LNCaP clone FGC (cell line): ENCODE measurements at regions not wholly inside any gene's neighbourhood (a gene's known extent, or its start where the extent isn't known, plus 50 kb on each side); places are given as distances from the start of the nearest gene placed in this dataset.
"Not testable (repeated sequence)": the region's sequence is repeated elsewhere in the genome, so short reads cannot be mapped to it uniquely, and the experiment has no call there.

Source experiments
- DNase-seq: peaks from one replicate; pipeline ENCODE4 v3.0.0-alpha.2; 2011; ENCODE audit warnings: low read depth
- H3K4me3 ChIP-seq: 2 replicates; pipeline ENCODE4 v1.5.1; 2011; ENCODE audit warnings: mild to moderate bottlenecking, low read depth, low read length, control low read depth
- TF ChIP-seq, protein P1 (sequence below): IDR thresholded peaks from 2 replicates; pipeline ENCODE4 v1.5.1; 2012; ENCODE audit warnings: mild to moderate bottlenecking; ENCODE audit not compliant: control insufficient read depth, insufficient read depth; ENCODE audit errors: extremely low read depth

DNA sequence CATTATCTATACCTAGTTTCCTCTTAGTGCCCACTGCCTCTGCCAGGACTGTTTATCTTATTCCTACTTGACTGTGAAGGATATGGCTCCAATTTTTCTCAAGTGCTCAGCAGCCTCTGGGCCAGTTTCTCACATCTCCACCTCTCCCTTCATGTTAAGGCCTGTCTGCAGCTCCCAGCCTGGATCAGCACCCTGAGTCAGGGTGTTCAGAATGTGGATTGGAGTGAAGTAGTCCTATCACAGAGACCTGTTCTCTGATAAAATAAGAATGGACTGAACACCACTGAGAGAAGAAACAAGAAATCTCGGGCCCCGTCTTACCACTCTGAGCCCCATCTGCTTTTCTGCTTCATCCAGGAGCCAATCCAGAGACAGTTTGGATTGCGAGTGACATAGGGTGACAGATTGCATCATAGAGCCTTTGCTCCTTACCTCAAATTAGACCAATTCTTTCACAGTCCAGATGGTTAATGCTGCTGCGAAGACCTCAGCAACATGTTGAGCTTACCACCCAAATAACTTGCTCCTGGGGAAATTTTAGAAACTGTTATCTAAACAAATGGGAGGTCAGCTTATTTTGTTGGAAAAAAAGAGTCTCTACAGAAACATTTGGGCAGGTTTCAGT lies 473.1 kb downstream of the PDZRN4 start:
- TF ChIP-seq, protein P1, sequence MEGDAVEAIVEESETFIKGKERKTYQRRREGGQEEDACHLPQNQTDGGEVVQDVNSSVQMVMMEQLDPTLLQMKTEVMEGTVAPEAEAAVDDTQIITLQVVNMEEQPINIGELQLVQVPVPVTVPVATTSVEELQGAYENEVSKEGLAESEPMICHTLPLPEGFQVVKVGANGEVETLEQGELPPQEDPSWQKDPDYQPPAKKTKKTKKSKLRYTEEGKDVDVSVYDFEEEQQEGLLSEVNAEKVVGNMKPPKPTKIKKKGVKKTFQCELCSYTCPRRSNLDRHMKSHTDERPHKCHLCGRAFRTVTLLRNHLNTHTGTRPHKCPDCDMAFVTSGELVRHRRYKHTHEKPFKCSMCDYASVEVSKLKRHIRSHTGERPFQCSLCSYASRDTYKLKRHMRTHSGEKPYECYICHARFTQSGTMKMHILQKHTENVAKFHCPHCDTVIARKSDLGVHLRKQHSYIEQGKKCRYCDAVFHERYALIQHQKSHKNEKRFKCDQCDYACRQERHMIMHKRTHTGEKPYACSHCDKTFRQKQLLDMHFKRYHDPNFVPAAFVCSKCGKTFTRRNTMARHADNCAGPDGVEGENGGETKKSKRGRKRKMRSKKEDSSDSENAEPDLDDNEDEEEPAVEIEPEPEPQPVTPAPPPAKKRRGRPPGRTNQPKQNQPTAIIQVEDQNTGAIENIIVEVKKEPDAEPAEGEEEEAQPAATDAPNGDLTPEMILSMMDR, result no peak
- DNase-seq, result no peak

DNA sequence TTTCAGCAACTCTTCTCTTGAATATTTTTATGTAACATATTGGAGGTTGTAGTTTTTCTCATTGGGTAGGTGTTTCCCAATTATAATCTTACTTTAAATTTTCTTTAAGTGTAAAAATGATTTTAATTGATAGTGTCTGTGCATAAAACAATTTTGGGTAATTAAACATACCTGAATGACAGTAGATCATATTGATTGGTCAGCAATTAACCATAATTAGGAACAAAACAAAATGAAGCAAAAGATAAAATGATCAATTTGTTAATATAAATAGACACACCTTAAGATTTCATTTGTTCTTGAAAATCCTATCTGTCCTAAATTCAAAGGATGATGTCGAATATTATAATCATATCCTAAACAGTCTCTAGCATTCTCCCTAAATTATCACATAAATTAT lies 468.3 kb downstream of the PDZRN4 start:
- DNase-seq, result no peak
- TF ChIP-seq, protein P1, result no peak
- H3K4me3 ChIP-seq, result no peak overlapping the region

More for the DNA sequence above, 473.1 kb downstream of the PDZRN4 start:
- no peak overlapping the region for H3K4me3 ChIP-seq

DNA sequence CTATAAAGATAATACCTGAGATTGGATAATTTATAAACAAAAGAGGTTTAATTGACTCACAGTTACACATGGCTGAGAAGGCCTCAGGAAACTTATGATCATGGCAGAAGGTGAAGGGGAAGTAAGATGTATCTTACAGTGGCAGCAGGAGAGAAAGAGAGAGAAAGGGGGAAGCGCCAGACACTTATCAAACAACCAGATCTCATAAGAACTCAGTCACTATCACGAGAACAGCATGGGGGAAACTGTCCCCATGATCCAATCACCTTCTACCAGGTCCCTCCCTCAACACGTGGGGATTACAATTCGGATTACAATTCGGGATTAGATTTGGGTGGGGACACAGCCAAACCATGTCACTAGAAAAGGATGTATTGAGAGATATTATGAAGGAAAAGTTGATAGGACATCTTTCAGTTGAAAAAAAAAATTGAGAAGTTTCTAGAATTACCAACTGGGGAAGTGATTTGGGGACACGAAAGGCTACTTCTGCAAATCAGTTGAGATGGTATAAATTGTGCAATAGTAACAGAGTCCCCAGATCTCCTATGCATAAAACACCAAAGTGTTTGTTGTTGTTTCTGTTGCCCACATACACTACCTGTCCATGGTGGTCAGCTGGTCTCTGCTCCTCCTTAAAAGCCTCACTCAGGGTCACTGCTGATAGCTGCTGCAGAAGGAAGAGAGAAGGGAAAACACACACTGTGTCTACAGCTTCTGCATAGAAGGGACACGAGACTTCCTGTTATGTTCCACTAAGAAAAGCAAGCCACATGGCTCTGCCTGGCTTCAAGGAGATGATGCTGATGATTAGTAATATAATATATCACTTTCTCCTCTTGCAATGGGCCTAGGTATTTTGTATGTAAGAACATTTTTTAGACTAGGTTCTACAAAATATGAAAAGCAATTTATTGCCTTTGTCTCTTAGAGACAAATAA lies 465.5 kb downstream of the PDZRN4 start:
- DNase-seq, result no peak
- TF ChIP-seq, protein P1, result no peak
- no peak overlapping the region for H3K4me3 ChIP-seq

DNA sequence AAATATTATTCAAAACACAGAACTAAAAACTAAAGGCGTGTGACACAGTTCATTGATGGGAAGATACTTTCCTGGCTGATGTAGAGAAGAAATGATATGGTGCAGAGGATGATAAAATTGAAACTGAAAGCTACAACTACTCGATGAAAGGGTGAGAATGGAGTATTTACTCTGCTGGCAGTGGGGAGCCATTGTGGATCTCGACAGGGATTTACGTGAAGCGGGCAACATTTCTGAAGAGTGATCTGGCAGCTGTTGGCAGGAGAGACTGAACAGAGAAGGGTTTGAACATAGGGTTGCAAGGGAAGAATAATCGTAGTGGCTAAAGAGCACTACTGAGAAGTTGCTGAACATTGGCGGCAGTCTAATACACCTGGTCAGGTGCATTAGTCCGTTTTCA lies 464.9 kb downstream of the PDZRN4 start:
- no peak for DNase-seq
- TF ChIP-seq, protein P1, result no peak
- H3K4me3 ChIP-seq, result no peak overlapping the region

DNA sequence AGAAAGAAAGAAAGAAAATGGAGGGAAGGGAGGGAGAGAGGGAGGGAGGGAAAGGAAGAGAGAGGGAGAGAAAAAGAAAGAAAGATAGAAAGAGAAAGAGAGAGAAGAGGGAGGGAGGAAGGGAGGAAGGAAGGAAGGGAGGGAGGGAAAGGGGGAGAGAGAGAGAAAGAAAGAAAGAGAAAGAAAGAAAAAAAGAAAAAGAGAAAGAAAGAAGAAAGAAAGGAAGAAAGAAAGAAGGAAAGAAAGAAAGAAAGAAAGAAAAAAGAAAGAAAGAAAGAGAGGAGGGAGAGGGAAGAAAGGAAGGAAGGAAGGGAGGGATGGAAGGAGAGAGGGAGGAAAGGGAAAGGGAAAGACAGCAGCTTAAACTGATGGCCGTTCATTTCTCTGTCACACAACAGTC lies 457.5 kb downstream of the PDZRN4 start:
- DNase-seq, result no peak
- TF ChIP-seq, protein P1, result no peak
- H3K4me3 ChIP-seq, result no peak overlapping the region

DNA sequence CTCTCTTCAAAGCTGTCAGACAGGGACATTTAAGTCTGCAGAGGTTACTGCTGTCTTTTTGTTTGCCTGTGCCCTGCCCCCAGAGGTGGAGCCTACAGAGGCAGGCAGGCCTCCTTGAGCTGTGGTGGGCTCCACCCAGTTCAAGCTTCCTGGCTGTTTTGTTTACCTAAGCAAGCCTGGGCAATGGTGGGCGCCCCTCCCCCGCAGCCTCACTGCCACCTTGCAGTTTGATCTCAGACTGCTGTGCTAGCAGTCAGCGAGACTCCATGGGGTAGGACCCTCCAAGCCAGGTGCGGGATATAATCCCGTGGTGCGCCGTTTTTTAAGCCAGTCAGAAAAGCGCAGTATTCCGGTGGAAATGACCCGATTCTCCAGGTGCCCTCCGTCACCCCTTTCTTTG lies 454.7 kb downstream of the PDZRN4 start:
- not testable (repeated sequence) for H3K4me3 ChIP-seq, DNase-seq

DNA sequence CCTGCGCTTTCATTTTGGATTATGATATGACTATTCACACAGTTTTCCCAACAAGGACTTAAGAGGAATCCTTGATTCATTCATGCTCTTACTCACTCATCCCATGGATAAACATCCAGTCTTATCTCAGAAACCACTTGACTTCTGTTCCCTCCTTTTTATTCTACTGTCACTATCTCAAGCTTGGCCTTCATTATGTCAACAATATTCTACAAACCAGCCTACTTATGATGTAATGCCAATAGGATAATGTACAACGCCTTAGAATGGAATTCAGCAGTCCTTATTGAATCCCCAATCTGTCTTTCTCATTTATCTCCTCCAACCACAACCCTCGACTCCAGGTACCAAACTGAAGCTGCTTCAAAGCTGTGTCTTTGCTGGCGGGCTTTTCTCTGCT lies 448.5 kb downstream of the PDZRN4 start:
- DNase-seq, result no peak
- TF ChIP-seq, protein P1, result no peak
- H3K4me3 ChIP-seq, result no peak overlapping the region
